Tibial artery (tissue), 4 donors: ENCODE measurements at regions not wholly inside any gene's neighbourhood (a gene's known extent, or its start where the extent isn't known, plus 50 kb on each side); places are given as distances from the start of the nearest gene placed in this dataset.

Experiments
- DNase-seq, 2 donors: peaks; one replicate each; pipeline ENCODE4 v3.0.0-alpha.2; 2019
- H3K27ac ChIP-seq, 2 donors: fragments of 200-600 bp; sonication (generic) in 1 of 2; 1 replicate in 1 of 2; 2 replicates in 1 of 2; pipeline ENCODE4 v1.5.1; 2018 to 2019; ENCODE audit warnings: mild to moderate bottlenecking in 1 of 2
- H3K27me3 ChIP-seq, 2 donors: fragments of 200-600 bp; sonication (generic) in 1 of 2; one replicate each; pipeline versions ENCODE4 v1.5.1 to v1.6.0; 2016 to 2019
- H3K36me3 ChIP-seq, 3 donors: fragments of 200-600 bp; sonication (generic) in 2 of 3; one replicate each; pipeline ENCODE4 v1.5.1; 2016 to 2019; ENCODE audit warnings: mild to moderate bottlenecking in 2 of 3
- H3K4me1 ChIP-seq, 4 donors: fragments of 200-600 bp; sonication (generic) in 2 of 4; 1 replicate in 3 of 4; 2 replicates in 1 of 4; pipeline ENCODE4 v1.5.1; 2016 to 2019
- H3K4me3 ChIP-seq, 2 donors: fragments of 200-600 bp; sonication (generic) in 1 of 2; 1 replicate in 1 of 2; 2 replicates in 1 of 2; pipeline ENCODE4 v1.5.1; 2018 to 2019; ENCODE audit warnings: mild to moderate bottlenecking in 2 of 2
- H3K9me3 ChIP-seq, 3 donors: fragments of 200-600 bp; sonication (generic) in 1 of 3; one replicate each; pipeline ENCODE4 v1.5.1; 2016 to 2019
- intact Hi-C: fragments of 100-400 bp; cut with DNase I; formaldehyde crosslinking; loops from one replicate; pipeline ENCODE4 v1.15.0; 2023; ENCODE audit warnings: low total_unique reads
- TF ChIP-seq, protein P1 (sequence below), 2 experiments: fragments of 200-600 bp in 1 of 2; fragments of 450-650 bp in 1 of 2; IDR thresholded peaks; one replicate each; pipeline ENCODE4 v1.5.1; 2017 to 2019; ENCODE audit warnings: antibody characterized with exemption in 2 of 2, mild to moderate bottlenecking in 1 of 2, moderate library complexity in 1 of 2

GRCh38 chr14:61968207-61968606, 206.0 kb downstream of the SNAPC1 start:
- no peaks in the 10 kb centered on the region for H3K36me3 ChIP-seq
- TF ChIP-seq, protein P1, sequence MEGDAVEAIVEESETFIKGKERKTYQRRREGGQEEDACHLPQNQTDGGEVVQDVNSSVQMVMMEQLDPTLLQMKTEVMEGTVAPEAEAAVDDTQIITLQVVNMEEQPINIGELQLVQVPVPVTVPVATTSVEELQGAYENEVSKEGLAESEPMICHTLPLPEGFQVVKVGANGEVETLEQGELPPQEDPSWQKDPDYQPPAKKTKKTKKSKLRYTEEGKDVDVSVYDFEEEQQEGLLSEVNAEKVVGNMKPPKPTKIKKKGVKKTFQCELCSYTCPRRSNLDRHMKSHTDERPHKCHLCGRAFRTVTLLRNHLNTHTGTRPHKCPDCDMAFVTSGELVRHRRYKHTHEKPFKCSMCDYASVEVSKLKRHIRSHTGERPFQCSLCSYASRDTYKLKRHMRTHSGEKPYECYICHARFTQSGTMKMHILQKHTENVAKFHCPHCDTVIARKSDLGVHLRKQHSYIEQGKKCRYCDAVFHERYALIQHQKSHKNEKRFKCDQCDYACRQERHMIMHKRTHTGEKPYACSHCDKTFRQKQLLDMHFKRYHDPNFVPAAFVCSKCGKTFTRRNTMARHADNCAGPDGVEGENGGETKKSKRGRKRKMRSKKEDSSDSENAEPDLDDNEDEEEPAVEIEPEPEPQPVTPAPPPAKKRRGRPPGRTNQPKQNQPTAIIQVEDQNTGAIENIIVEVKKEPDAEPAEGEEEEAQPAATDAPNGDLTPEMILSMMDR (IDR thresholded peaks at IDR 0.05) = no peak
- no peaks in the 10 kb centered on the region for H3K9me3 ChIP-seq
- H3K4me1 ChIP-seq = no peaks in the 10 kb centered on the region
- no peak overlapping the region for H3K4me3 ChIP-seq
- no peaks in the 10 kb centered on the region for H3K27me3 ChIP-seq
- no peak overlapping the region for H3K27ac ChIP-seq
- DNase-seq = no peak
- intact Hi-C loops = no loop called here

GRCh38 chr14:61972711-61973110, 210.5 kb downstream of the SNAPC1 start:
- Histone ChIP-seq H3K36me3 (no peaks in the 10 kb centered on the region), H3K4me3 (no peak overlapping the region), H3K4me1 (no peaks in the 10 kb centered on the region), H3K27ac (no peak overlapping the region), H3K27me3 (no peaks in the 10 kb centered on the region), H3K9me3 (peaks cover 0 to 4% (median 0%) of the 10 kb centered on the region in 3 donors)
- no peak for DNase-seq
- TF ChIP-seq, protein P1 (IDR thresholded peaks at IDR 0.05) = no peak
- intact Hi-C loops = no loop called here

GRCh38 chr14:61973981-61974380, 211.8 kb downstream of the SNAPC1 start:
- Histone ChIP-seq H3K27me3 (no peaks in the 10 kb centered on the region), H3K36me3 (no peaks in the 10 kb centered on the region), H3K9me3 (peaks cover 0 to 4% (median 0%) of the 10 kb centered on the region in 3 donors), H3K4me3 (no peak overlapping the region), H3K4me1 (no peaks in the 10 kb centered on the region), H3K27ac (no peak overlapping the region)
- intact Hi-C loops = no loop called here
- no peak for DNase-seq
- TF ChIP-seq, protein P1 (IDR thresholded peaks at IDR 0.05) = no peak

DNA sequence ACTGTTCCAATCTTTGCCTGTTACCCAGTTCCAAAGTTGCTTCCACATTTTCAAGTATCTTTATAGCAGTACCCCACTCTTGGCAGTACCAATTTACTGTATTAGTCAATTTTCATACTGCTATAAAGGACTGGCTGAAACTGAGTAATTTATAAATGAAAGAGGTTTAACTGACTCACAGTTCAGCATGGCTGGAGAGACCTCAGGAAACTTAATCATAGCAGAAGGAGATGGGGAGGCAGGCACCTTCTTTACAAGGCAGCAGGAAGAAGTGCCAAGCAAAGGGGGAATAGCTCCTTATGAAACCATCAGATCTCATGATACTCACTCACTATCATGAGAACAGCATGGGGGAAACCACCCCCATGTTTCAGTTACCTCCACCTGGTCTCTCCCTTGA, 215.0 kb downstream of the SNAPC1 start:
- H3K36me3 ChIP-seq = no peaks in the 10 kb centered on the region
- H3K27ac ChIP-seq = no peak overlapping the region
- H3K9me3 ChIP-seq = peaks cover 0 to 4% (median 0%) of the 10 kb centered on the region in 3 donors
- TF ChIP-seq, protein P1 (IDR thresholded peaks at IDR 0.05) = no peak
- DNase-seq = no peak
- H3K4me3 ChIP-seq = no peak overlapping the region
- H3K4me1 ChIP-seq = no peaks in the 10 kb centered on the region
- H3K27me3 ChIP-seq = no peaks in the 10 kb centered on the region
- intact Hi-C loops = no loop called here

DNA sequence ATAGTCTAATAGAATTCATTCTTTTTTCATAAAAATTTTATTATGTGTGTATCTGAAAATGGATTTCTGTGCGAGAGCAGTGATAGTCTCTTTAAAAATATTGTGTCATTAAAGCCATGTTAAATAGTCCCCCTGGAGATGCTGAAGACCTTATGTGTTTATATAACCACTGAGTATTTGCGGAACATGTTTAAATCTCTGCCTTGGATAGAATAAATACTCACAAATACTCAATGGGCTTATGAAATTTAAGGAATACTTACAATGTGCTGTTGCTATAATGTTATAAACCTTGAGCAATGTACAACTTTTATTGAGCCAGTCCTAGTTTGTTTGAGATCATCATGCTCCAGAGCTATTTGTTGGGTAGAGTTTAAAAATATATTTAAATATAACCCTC, 226.0 kb downstream of the SNAPC1 start:
- no peaks in the 10 kb centered on the region for H3K9me3 ChIP-seq
- H3K36me3 ChIP-seq = no peaks in the 10 kb centered on the region
- TF ChIP-seq, protein P1 (IDR thresholded peaks at IDR 0.05) = no peak
- intact Hi-C loops = no loop called here
- no peaks in the 10 kb centered on the region for H3K4me1 ChIP-seq
- no peak overlapping the region for H3K27ac ChIP-seq
- no peak for DNase-seq
- H3K4me3 ChIP-seq = no peak overlapping the region
- H3K27me3 ChIP-seq = no peaks in the 10 kb centered on the region

GRCh38 chr14:61992139-61992538, 229.9 kb downstream of the SNAPC1 start:
- Histone ChIP-seq H3K36me3 (no peaks in the 10 kb centered on the region), H3K9me3 (no peaks in the 10 kb centered on the region), H3K27me3 (no peaks in the 10 kb centered on the region), H3K27ac (no peak overlapping the region), H3K4me3 (no peak overlapping the region), H3K4me1 (no peaks in the 10 kb centered on the region)
- TF ChIP-seq, protein P1 (IDR thresholded peaks at IDR 0.05) = no peak
- no peak for DNase-seq
- intact Hi-C loops = no loop called here
